A549 (cell line): ENCODE measurements at regions not wholly inside any gene's neighbourhood (a gene's known extent, or its start where the extent isn't known, plus 50 kb on each side); places are given as distances from the start of the nearest gene placed in this dataset.

Source experiments
- FOXS1 ChIP-seq: fragments of 250-450 bp; sonication (Bioruptor Pico); IDR thresholded peaks from 2 replicates; pipeline ENCODE4 v1.5.0; 2020; ENCODE audit warnings: mild to moderate bottlenecking, moderate library complexity
- NFE2L2 ChIP-seq: fragments of 150-350 bp; conservative IDR thresholded peaks from 2 replicates; pipeline ENCODE4 v1.6.1; 2014; ENCODE audit warnings: low read length
- POLR2A ChIP-seq: IDR thresholded peaks from 2 replicates; pipeline ENCODE4 v1.6.1; 2012; ENCODE audit warnings: mild to moderate bottlenecking, low read length
- RAD21 ChIP-seq, 2 experiments: fragments of >200 bp in 1 of 2; sonication (Bioruptor Twin) in 1 of 2; formaldehyde crosslinking in 1 of 2; IDR thresholded peaks in 1 of 2; conservative IDR thresholded peaks in 1 of 2; 2 replicates in 1 of 2; 3 replicates in 1 of 2; pipeline ENCODE4 v1.6.1; 2012 to 2018; ENCODE audit warnings: inconsistent platforms in 1 of 2
- RCOR1 ChIP-seq: fragments of 150-350 bp; IDR thresholded peaks from 2 replicates; pipeline ENCODE4 v1.6.1; 2014; ENCODE audit warnings: antibody characterized with exemption, low read length, low read depth
- RNF2 ChIP-seq: fragments of 200-600 bp; sonication (generic); IDR thresholded peaks from 2 replicates; pipeline ENCODE4 v1.6.1; 2016; ENCODE audit warnings: low read depth, mild to moderate bottlenecking, antibody characterized with exemption, moderate library complexity, borderline replicate concordance
- TF ChIP-seq, protein P1 (sequence below): fragments of >200 bp; sonication (Bioruptor Twin); formaldehyde crosslinking; IDR thresholded peaks from 3 replicates; pipeline ENCODE4 v1.5.1; 2016

DNA sequence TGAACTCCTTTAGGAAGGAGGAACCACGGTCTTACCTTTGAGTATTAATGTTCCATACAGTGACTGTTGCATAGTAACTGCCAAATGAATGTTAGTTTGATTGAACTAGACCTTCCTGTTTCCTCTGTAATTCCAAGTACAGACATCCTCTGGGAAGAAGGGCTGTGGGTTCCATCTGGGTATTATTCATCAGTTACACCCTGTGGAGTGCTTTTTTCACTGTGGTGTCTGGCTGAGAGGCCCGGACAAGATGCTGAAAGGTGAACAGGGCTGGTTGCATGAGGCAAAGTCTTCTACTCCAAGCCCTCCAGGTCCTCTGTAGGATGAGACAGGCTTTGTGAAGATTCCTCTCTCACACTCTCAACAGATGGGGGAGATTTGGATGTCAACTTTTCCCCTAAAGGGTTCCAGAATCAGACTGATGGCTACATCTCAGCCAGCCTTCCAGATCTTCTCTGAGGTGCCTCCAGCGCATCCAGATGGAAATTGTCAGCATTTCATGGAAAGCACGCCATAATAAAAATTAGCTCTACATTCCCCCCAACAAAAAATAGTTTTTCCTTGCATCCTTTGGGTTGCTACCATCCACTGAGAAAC lies 230.9 kb downstream of the GAS1 start:
- TF ChIP-seq, protein P1, sequence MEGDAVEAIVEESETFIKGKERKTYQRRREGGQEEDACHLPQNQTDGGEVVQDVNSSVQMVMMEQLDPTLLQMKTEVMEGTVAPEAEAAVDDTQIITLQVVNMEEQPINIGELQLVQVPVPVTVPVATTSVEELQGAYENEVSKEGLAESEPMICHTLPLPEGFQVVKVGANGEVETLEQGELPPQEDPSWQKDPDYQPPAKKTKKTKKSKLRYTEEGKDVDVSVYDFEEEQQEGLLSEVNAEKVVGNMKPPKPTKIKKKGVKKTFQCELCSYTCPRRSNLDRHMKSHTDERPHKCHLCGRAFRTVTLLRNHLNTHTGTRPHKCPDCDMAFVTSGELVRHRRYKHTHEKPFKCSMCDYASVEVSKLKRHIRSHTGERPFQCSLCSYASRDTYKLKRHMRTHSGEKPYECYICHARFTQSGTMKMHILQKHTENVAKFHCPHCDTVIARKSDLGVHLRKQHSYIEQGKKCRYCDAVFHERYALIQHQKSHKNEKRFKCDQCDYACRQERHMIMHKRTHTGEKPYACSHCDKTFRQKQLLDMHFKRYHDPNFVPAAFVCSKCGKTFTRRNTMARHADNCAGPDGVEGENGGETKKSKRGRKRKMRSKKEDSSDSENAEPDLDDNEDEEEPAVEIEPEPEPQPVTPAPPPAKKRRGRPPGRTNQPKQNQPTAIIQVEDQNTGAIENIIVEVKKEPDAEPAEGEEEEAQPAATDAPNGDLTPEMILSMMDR, result no peak
- TF ChIP-seq FOXS1 (CRISPR knock-in tag) (no peak), NFE2L2 (no peak), POLR2A (no peak), RCOR1 (no peak), RAD21 (conservative IDR thresholded peaks at IDR 0.05 in 1 of 2, IDR thresholded peaks at IDR 0.05 in 1 of 2) (no peak), RNF2 (no peak)
